Caco-2 (cell line): ENCODE measurements at regions not wholly inside any gene's neighbourhood (a gene's known extent, or its start where the extent isn't known, plus 50 kb on each side); places are given as distances from the start of the nearest gene placed in this dataset.

Experiments used
- BruUV-seq: library from RNA; stranded (reverse); fragments of 400-500 nt; replicated peaks from 2 replicates; lab custom pipeline; 2021; lab: Mats Ljungman, UMichigan
- CTCF ChIA-PET: fragments of 300-600 bp; sonication (Branson Sonifier 250); formaldehyde crosslinking; loops from one replicate; lab custom pipeline; 2022; ENCODE audit warnings: antibody characterized with exemption; lab: Charles Lee
- POLR2A ChIA-PET: fragments of 300-600 bp; sonication (Branson Sonifier 250); formaldehyde crosslinking; loops from one replicate; lab custom pipeline; 2022; ENCODE audit warnings: antibody characterized with exemption; lab: Charles Lee
- DNase-seq, 2 experiments: peaks; one replicate each; pipeline versions ENCODE4 v3.0.0 to v3.0.0-alpha.2; 2020 to 2022
- H3K27me3 ChIP-seq: replicated peaks from 2 replicates; pipeline ENCODE4 v1.6.0; 2011; ENCODE audit warnings: low read length; ENCODE audit not compliant: control insufficient read depth, insufficient read depth
- H3K36me3 ChIP-seq: 2 replicates; pipeline ENCODE4 v1.5.1; 2011; ENCODE audit warnings: low read length; ENCODE audit not compliant: control insufficient read depth, insufficient read depth
- H3K4me1 ChIP-seq: fragments of 250-450 bp; sonication (Bioruptor Pico); 2 replicates; pipeline ENCODE4 v1.5.1; 2020; ENCODE audit warnings: mild to moderate bottlenecking
- H3K4me3 ChIP-seq: 2 replicates; pipeline ENCODE4 v1.5.1; 2011; ENCODE audit warnings: low read depth, mild to moderate bottlenecking, control low read depth, low read length
- H3K9me3 ChIP-seq: fragments of 250-450 bp; sonication (Bioruptor Pico); 2 replicates; pipeline ENCODE4 v1.5.1; 2020; ENCODE audit warnings: mild to moderate bottlenecking, moderate library complexity
- H3K27ac Mint-ChIP-seq: one replicate; pipeline ENCODE4 v1.8.0; 2022; ENCODE audit warnings: mixed read lengths; ENCODE audit not compliant: unreplicated experiment
- H3K27me3 Mint-ChIP-seq: one replicate; pipeline ENCODE4 v1.8.0; 2022; ENCODE audit warnings: mixed read lengths; ENCODE audit not compliant: insufficient read depth, unreplicated experiment
- H3K36me3 Mint-ChIP-seq: one replicate; pipeline ENCODE4 v1.8.0; 2022; ENCODE audit warnings: mild to moderate bottlenecking, mixed read lengths; ENCODE audit not compliant: insufficient read depth, unreplicated experiment
- H3K4me1 Mint-ChIP-seq: one replicate; pipeline ENCODE4 v1.8.0; 2022; ENCODE audit warnings: low read depth, mixed read lengths; ENCODE audit not compliant: unreplicated experiment
- H3K4me3 Mint-ChIP-seq: one replicate; pipeline ENCODE4 v1.8.0; 2022; ENCODE audit warnings: mild to moderate bottlenecking, moderate library complexity, mixed read lengths; ENCODE audit not compliant: unreplicated experiment
- H3K9me3 Mint-ChIP-seq: one replicate; pipeline ENCODE4 v1.8.0; 2022; ENCODE audit warnings: mixed read lengths; ENCODE audit not compliant: unreplicated experiment
- CTCF ChIP-seq, 2 experiments: fragments of 200-600 bp in 1 of 2; IDR thresholded peaks; 1 replicate in 1 of 2; 2 replicates in 1 of 2; pipeline versions ENCODE4 v1.5.1 to v1.8.0; 2011 to 2022; ENCODE audit warnings: antibody characterized with exemption in 1 of 2, control low read depth in 1 of 2, inconsistent platforms in 1 of 2, low read depth in 1 of 2, low read length in 1 of 2, mild to moderate bottlenecking in 1 of 2, moderate library complexity in 1 of 2; ENCODE audit not compliant: insufficient read depth in 1 of 2, severe bottlenecking in 1 of 2, unreplicated experiment in 1 of 2
- intact Hi-C: fragments of 100-400 bp; cut with micrococcal nuclease; formaldehyde crosslinking; loops from one replicate; pipeline ENCODE4 v1.10.0; 2022; ENCODE audit not compliant: unreplicated experiment

DNA sequence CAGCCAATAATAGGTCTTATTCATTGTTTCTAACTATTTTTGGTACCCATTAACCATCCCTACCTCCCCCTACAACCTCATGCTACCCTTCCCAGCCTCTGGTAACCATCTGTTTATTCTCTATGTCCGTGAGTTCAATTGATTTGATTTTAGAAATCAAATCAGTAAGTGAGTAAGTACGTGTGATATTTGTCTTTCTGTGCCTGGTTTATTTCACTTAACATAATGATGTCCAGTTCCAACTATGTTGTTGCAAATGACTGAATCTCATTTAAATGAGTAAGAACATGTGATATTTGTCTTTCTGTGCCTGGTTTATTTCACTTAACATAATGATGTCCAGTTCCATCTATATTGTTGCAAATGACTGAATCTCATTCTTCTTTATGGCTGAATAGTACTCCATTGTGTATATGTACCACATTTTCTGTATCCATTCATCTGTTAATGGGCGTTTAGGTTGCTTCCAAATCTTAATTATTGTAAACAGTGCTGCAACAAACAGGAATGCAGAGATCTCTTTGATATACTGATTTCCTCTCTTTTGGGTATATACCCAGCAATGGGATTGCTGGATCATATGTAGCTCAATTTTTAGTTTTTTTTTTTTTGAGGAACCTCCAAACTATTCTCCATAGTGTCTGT is 49.7 kb upstream of the BICC1 start:
- Mint-ChIP-seq H3K27ac (no peak overlapping the region), H3K36me3 (peaks cover 22% of the 10 kb centered on the region)
- TF ChIP-seq CTCF (IDR thresholded peaks at IDR 0.05; ENCODE audit: insufficient read depth in 1 of 2, low read depth in 1 of 2, low read length in 1 of 2, severe bottlenecking in 1 of 2, unreplicated experiment in 1 of 2), result no peak

More for the DNA sequence above, 49.7 kb upstream of the BICC1 start:
- ChIA-PET POLR2A (no interaction called here), CTCF (no interaction called here)
- H3K4me3 Mint-ChIP-seq, result no peak overlapping the region
- peaks cover 29% of the 10 kb centered on the region for H3K9me3 Mint-ChIP-seq
- peaks cover 11% of the 10 kb centered on the region for H3K4me1 Mint-ChIP-seq
- BruUV-seq, result no TSS peak
- peaks cover 26% of the 10 kb centered on the region for H3K4me1 ChIP-seq
- no peaks in the 10 kb centered on the region for H3K27me3 Mint-ChIP-seq
- intact Hi-C loops, result no loop called here
- H3K27me3 ChIP-seq, result no peaks in the 10 kb centered on the region
- peaks cover 46% of the 10 kb centered on the region for H3K9me3 ChIP-seq
- H3K36me3 ChIP-seq, result no peaks in the 10 kb centered on the region
- no peak overlapping the region for H3K4me3 ChIP-seq
- DNase-seq, result no peak
